ENCODE measurements at regions not wholly inside any gene's neighbourhood (a gene's known extent, or its start where the extent isn't known, plus 50 kb on each side); places are given as distances from the start of the nearest gene placed in this dataset.

GRCh38 chr12:25839470-25839869 lies 119.0 kb upstream of the RASSF8 start:
- TF ChIP-seq CTCF (IDR thresholded peaks at IDR 0.05) (no peak), POLR2A (IDR thresholded peaks at IDR 0.05) (no peak)

Measured in testis (tissue), 2 donors.